Mucosa of descending colon (tissue), 3 donors: ENCODE measurements at regions not wholly inside any gene's neighbourhood (a gene's known extent, or its start where the extent isn't known, plus 50 kb on each side); places are given as distances from the start of the nearest gene placed in this dataset.
"Not testable (repeated sequence)": the region's sequence is repeated elsewhere in the genome, so short reads cannot be mapped to it uniquely, and the experiment has no call there.

ENCODE experiments used
- ATAC-seq: fragments of 200-7000 bp; cut with Tn5 transposase; one replicate; pipeline ENCODE4 v1.9.1; 2020; ENCODE audit warnings: mild to moderate bottlenecking, moderate library complexity
- DNase-seq, 3 donors: peaks; one replicate each; pipeline ENCODE4 v3.0.0-alpha.2; 2020
- H3K36me3 ChIP-seq: fragments of 200-600 bp; one replicate; pipeline ENCODE4 v1.8.0; 2021; ENCODE audit warnings: low read depth, mild to moderate bottlenecking
- H3K4me1 ChIP-seq: fragments of 200-600 bp; one replicate; pipeline ENCODE4 v1.8.0; 2021; ENCODE audit warnings: low read depth, mild to moderate bottlenecking
- H3K4me3 ChIP-seq: fragments of 200-600 bp; one replicate; pipeline ENCODE4 v1.8.0; 2021; ENCODE audit warnings: mild to moderate bottlenecking
- H3K9me3 ChIP-seq: fragments of 200-600 bp; one replicate; pipeline ENCODE4 v1.8.0; 2021; ENCODE audit warnings: mild to moderate bottlenecking
- CTCF ChIP-seq: fragments of 200-600 bp; IDR thresholded peaks from one replicate; pipeline ENCODE4 v1.8.0; 2022; ENCODE audit warnings: antibody characterized with exemption, mild to moderate bottlenecking
- intact Hi-C, 2 donors: fragments of 100-400 bp; cut with DNase I in 1 of 2; cut with micrococcal nuclease in 1 of 2; formaldehyde crosslinking; loops; one replicate each; pipeline versions ENCODE4 v1.11.0 to v1.11.1; 2022; cut with DNase I, micrococcal nuclease
- donor health status: DM: no; HTN: no; CAD: no; lungs with moderate emphysema.
- donor health status: DM: no; HTN: no; CAD: no.
- donor health status: DM: no; HTN: yes; CAD: no.

GRCh38 chrX:74104356-74105015, 199.5 kb upstream of the ZCCHC13 start:
- Histone ChIP-seq H3K4me3 (no peak overlapping the region), H3K9me3 (no peaks in the 10 kb centered on the region), H3K36me3 (no peaks in the 10 kb centered on the region), H3K4me1 (no peaks in the 10 kb centered on the region)
- intact Hi-C loops: no loop called here
- no peak for ATAC-seq
- TF ChIP-seq CTCF: no peak
- DNase-seq: no peak

DNA sequence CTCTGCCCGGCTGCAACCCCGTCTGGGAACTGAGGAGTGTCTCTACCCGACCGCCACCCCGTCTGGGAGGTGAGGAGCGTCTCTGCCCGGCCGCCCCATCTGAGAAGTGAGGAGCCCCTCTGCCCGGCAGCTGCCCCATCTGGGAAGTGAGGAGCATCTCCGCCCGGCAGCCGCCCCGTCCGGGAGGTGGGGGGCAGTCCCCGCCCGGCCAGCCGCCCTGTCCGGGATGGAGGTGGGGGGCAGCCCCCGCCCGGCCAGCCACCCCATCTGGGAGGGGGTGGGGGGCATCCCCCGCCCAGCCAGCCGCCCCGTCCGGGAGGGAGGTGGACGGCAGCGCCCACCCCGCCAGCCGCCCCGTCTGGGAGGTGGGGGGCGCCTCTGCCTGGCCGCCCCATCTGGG, 205.6 kb upstream of the ZCCHC13 start:
- H3K4me3 ChIP-seq, intact Hi-C loops, ATAC-seq: not testable (repeated sequence)

GRCh38 chrX:74090049-74090448, 213.9 kb upstream of the ZCCHC13 start:
- intact Hi-C loops: no loop called here
- H3K4me3 ChIP-seq: no peak overlapping the region
- DNase-seq: no peak
- no peaks in the 10 kb centered on the region for H3K36me3 ChIP-seq
- no peaks in the 10 kb centered on the region for H3K4me1 ChIP-seq
- no peak for TF ChIP-seq CTCF
- peaks cover 4% of the 10 kb centered on the region for H3K9me3 ChIP-seq
- ATAC-seq: no peak

More for the DNA sequence above, 205.6 kb upstream of the ZCCHC13 start:
- not testable (repeated sequence) for H3K4me1 ChIP-seq, DNase-seq, H3K36me3 ChIP-seq, H3K9me3 ChIP-seq

DNA sequence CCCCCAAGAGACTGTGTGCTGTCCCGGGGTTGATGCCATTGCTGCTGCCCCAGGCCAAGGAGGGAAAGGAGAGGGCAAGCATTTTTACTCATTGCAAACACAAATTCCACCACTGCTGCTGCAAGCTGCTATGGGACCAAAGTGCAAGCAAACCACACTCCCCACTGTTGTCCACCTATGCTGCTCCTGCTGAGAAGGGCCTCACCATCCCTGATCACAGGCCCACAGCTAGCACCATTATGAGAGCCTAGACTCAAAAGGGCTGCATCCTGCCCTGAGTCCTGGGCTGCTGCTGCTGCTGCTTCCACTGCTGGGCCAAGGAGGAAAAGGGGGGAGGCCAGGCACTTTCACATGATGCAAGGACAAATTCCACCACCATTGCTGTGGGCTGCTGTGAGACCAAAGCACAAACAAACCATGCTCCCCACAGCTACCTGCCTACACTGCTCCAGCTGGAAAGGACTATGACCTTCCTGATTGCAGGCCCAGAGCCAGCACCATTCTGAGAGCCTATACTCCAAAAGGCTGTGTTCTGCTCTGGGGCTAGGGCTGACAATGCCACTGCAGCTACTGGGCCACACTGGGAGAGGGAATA, 218.2 kb upstream of the ZCCHC13 start:
- no peak for TF ChIP-seq CTCF
- DNase-seq (no peak), ATAC-seq (no peak)
- H3K36me3 ChIP-seq: no peaks in the 10 kb centered on the region
- intact Hi-C loops: no loop called here
- H3K4me1 ChIP-seq: no peaks in the 10 kb centered on the region
- no peak overlapping the region for H3K4me3 ChIP-seq
- H3K9me3 ChIP-seq: peaks cover 4% of the 10 kb centered on the region

GRCh38 chrX:74080165-74080564, 223.8 kb upstream of the ZCCHC13 start:
- DNase-seq: no peak
- Histone ChIP-seq H3K4me3 (no peak overlapping the region), H3K9me3 (no peaks in the 10 kb centered on the region), H3K36me3 (no peaks in the 10 kb centered on the region), H3K4me1 (no peaks in the 10 kb centered on the region)
- ATAC-seq: no peak
- intact Hi-C loops: no loop called here
- no peak for TF ChIP-seq CTCF

DNA sequence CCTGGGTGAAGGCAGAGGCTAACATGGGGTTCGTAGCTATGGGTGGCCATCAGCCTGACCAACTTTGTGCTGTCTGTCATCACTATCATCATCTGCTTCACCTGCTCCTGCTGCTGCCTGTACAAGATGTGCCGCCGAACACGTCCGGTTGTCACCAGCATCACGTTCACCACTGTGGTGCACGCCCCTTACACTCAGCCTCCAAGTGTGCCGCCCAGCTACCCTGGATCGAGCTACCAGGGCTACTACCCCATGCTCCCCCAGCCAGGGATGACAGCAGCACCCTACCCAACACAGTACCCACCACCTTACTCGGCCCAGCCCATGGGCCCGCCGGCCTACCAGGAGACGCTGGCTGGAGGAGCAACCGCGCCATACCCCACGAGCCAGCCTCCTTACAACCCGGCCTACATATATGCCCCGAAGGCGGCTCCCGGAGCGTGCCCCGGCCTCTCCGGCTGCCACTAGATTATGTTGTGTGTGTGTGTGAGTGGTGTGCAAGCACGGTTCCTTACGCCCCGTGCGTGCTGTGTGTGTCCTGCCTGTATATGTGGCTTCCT, 213.4 kb upstream of the XIST start:
- ATAC-seq: no peak
- no peaks in the 10 kb centered on the region for H3K36me3 ChIP-seq
- no peaks in the 10 kb centered on the region for H3K9me3 ChIP-seq
- no peak overlapping the region for H3K4me3 ChIP-seq
- DNase-seq: no peak
- intact Hi-C loops: no loop called here
- no peak for TF ChIP-seq CTCF
- H3K4me1 ChIP-seq: no peaks in the 10 kb centered on the region
